GM23248 (cell line): ENCODE measurements at regions not wholly inside any gene's neighbourhood (a gene's known extent, or its start where the extent isn't known, plus 50 kb on each side); places are given as distances from the start of the nearest gene placed in this dataset.

ENCODE experiments used
- EZH2 ChIP-seq: fragments of 200-600 bp; sonication (generic); IDR thresholded peaks from 2 replicates; pipeline ENCODE4 v1.6.1; 2018; ENCODE audit warnings: antibody characterized with exemption, mild to moderate bottlenecking; ENCODE audit not compliant: insufficient read depth, poor library complexity, severe bottlenecking
- EZH2phosphoT487 ChIP-seq: fragments of 200-600 bp; sonication (generic); IDR thresholded peaks from 2 replicates; pipeline ENCODE4 v1.6.1; 2018; ENCODE audit warnings: antibody characterized with exemption, moderate library complexity, mild to moderate bottlenecking, low read depth; ENCODE audit not compliant: insufficient read depth

DNA sequence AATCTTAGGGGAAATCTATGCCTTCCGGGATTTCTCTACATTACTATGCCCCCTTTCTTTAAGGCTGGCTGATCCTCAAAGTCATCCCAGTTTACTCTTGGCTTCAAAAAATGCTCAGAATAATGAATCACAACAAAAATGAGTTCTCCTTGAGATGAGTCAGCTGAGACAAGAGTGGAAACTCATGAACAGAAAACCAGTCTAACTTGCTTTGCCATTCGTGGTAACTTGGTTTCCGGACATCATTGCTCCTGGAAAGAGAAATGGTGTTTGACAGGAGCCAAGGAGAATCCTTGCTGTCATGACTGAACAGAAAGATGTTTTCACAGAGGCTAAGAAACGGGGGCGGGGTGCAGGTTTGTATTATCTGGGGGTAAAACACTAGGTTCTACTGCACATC lies 435.6 kb upstream of the DYNLRB2 start:
- no peak for TF ChIP-seq EZH2phosphoT487
- TF ChIP-seq EZH2: no peak
